ACC112 (cell line): ENCODE measurements at regions not wholly inside any gene's neighbourhood (a gene's known extent, or its start where the extent isn't known, plus 50 kb on each side); places are given as distances from the start of the nearest gene placed in this dataset.

Experiments used
- H2AFZ ChIP-seq: fragments of 200-600 bp; sonication (generic); one replicate; pipeline ENCODE4 v1.6.0; 2017; ENCODE audit warnings: antibody characterized with exemption, low read length; ENCODE audit not compliant: unreplicated experiment
- H3K27ac ChIP-seq: fragments of 200-600 bp; sonication (generic); 2 replicates; pipeline ENCODE4 v1.5.1; 2014; ENCODE audit warnings: low read depth, mild to moderate bottlenecking, antibody characterized with exemption, low read length, moderate library complexity
- H3K27me3 ChIP-seq: fragments of 200-600 bp; sonication (generic); 2 replicates; pipeline ENCODE4 v1.6.1; 2014; ENCODE audit warnings: mild to moderate bottlenecking, antibody characterized with exemption, low read length, moderate library complexity, mixed read lengths; ENCODE audit not compliant: insufficient read depth
- H3K36me3 ChIP-seq: fragments of 200-600 bp; sonication (generic); 2 replicates; pipeline ENCODE4 v1.6.1; 2016; ENCODE audit warnings: mild to moderate bottlenecking, antibody characterized with exemption, low read length, moderate library complexity, mixed read lengths; ENCODE audit not compliant: insufficient read depth
- H3K4me1 ChIP-seq: fragments of 200-600 bp; sonication (generic); one replicate; pipeline ENCODE4 v1.6.1; 2016; ENCODE audit warnings: low read length, mixed read lengths; ENCODE audit not compliant: insufficient read depth, unreplicated experiment, control insufficient read depth
- H3K4me3 ChIP-seq: fragments of 200-600 bp; sonication (generic); 2 replicates; pipeline ENCODE4 v1.5.1; 2014; ENCODE audit warnings: mild to moderate bottlenecking, low read depth, low read length
- H3K79me2 ChIP-seq: fragments of 200-600 bp; sonication (generic); one replicate; pipeline ENCODE4 v1.6.0; 2016; ENCODE audit warnings: low read length; ENCODE audit not compliant: control insufficient read depth, unreplicated experiment, insufficient read depth

GRCh38 chr2:187001248-187001647 is 152.3 kb upstream of the ZSWIM2 start:
- H3K36me3 ChIP-seq, result no peaks in the 10 kb centered on the region
- H2AFZ ChIP-seq, result no peak overlapping the region
- no peak overlapping the region for H3K27ac ChIP-seq
- no peak overlapping the region for H3K4me3 ChIP-seq
- no peaks in the 10 kb centered on the region for H3K27me3 ChIP-seq
- no peaks in the 10 kb centered on the region for H3K79me2 ChIP-seq
- no peaks in the 10 kb centered on the region for H3K4me1 ChIP-seq

DNA sequence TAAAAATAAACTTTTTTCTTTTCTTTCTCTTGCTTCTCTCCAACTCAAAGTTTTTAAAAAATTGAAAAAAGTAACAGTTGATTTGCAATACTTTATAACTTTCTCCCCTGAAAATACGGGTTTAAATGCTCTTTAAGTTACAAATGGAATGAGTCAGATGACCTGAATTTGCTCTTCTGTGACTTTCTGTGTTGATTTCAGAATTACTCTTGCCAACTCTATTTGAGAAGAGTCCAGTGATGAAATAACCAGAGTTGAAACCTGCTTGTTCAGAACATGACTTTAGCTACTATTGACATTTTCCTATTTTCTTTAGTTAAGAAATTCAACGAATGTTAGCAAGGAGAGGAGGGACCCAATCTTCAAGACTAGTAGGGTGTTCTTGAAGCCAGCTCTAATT is 146.1 kb upstream of the ZSWIM2 start:
- Histone ChIP-seq H3K27ac (no peak overlapping the region), H3K79me2 (no peaks in the 10 kb centered on the region), H3K36me3 (no peaks in the 10 kb centered on the region), H3K27me3 (no peaks in the 10 kb centered on the region), H3K4me1 (peaks cover 15% of the 10 kb centered on the region), H2AFZ (no peak overlapping the region), H3K4me3 (no peak overlapping the region)

GRCh38 chr2:186992597-186992996 is 143.6 kb upstream of the ZSWIM2 start:
- Histone ChIP-seq H3K27ac (no peak overlapping the region), H2AFZ (peak overlapping the region; percentile 41), H3K79me2 (no peaks in the 10 kb centered on the region), H3K36me3 (no peaks in the 10 kb centered on the region), H3K27me3 (no peaks in the 10 kb centered on the region), H3K4me1 (peaks cover 15% of the 10 kb centered on the region), H3K4me3 (no peak overlapping the region)

- Histone ChIP-seq H3K4me1 (peaks cover 15% of the 10 kb centered on the region), H3K4me3 (no peak overlapping the region), H2AFZ (no peak overlapping the region), H3K27me3 (no peaks in the 10 kb centered on the region), H3K36me3 (no peaks in the 10 kb centered on the region), H3K79me2 (no peaks in the 10 kb centered on the region), H3K27ac (no peak overlapping the region)
These were observed 142.9 kb upstream of the ZSWIM2 start for GRCh38 chr2:186991766-186992417.

DNA sequence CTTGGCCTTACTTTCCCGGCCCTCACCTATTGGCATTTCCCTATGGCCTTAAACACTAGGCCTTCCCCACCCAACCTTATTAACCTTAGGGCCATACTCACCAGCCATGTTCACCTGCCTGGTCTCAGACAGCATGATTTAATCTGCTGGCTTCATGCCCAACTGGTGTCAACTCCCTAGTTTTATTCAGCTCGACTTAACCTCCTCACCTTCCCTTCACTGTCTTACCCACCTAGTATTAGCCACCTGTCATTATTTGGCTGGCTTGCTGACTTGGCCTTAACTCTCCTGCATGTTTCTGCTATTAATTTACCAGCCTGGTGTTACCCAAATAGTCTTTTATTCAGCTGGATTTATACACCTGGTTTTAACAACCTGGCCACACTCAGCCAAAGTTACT is 136.0 kb upstream of the ZSWIM2 start:
- Histone ChIP-seq H3K4me3 (no peak overlapping the region), H3K27ac (no peak overlapping the region), H3K27me3 (no peaks in the 10 kb centered on the region), H3K4me1 (no peaks in the 10 kb centered on the region), H3K79me2 (no peaks in the 10 kb centered on the region), H2AFZ (no peak overlapping the region), H3K36me3 (no peaks in the 10 kb centered on the region)

DNA sequence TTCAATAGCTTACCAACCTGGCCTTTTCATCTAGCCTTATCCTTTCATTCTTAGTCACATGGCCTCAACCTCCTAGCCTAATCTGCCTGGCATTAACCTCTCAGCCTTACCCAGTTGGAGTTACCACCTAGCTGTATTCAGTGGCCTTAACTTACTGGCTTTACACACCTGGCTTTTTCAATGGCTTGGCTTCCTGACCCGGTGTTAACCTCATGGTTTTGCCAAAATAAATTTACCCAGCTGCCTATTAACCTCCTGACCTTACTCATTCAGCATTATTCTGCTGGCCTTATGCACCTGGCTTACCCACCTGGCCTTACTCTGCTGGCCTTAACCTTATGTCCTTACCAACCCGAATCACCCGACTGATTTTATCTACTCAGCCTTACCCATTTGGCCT is 135.5 kb upstream of the ZSWIM2 start:
- no peaks in the 10 kb centered on the region for H3K36me3 ChIP-seq

DNA sequence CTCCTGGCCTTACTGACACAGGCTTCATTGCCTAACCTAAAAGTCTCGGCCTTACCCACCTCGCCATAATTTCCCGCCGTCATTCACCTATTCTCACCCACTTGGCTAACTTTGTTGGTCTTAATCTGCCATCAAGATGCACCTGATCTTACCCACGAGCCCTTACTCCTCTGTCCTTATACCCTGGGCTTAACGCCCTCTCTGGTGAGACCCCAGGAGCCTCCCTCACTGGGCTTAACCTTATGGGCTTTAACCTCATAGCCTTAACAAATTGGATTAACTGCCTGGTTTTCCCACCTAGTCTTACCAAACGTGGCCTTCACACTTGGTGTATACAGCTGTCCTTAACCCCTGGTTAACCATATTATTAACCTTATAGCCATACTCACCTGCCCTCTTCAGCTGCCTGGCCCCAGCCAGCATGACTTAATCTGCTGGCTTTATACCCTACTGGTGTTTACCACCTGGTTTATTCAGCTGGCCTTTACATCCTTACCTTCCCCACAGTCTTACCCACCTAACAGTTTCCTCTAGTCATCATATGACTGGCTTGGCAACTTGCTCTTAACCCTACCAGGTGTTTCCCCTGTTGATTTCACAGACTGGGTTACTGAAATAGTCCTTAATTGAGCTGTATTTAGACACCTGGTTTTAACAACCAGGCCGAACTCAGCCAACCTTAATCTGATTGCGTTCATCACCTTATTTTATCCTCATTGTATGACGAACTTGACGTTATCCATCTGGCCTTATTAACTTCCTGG is 132.0 kb upstream of the ZSWIM2 start:
- Histone ChIP-seq H3K27ac (no peak overlapping the region), H2AFZ (no peak overlapping the region), H3K36me3 (no peaks in the 10 kb centered on the region)

More for the DNA sequence above, 135.5 kb upstream of the ZSWIM2 start:
- Histone ChIP-seq H3K79me2 (no peaks in the 10 kb centered on the region), H3K27ac (no peak overlapping the region), H2AFZ (no peak overlapping the region), H3K4me1 (no peaks in the 10 kb centered on the region), H3K27me3 (no peaks in the 10 kb centered on the region), H3K4me3 (no peak overlapping the region)

GRCh38 chr2:186980117-186980442 is 131.1 kb upstream of the ZSWIM2 start:
- H3K4me3 ChIP-seq, result no peak overlapping the region
- H3K36me3 ChIP-seq, result no peaks in the 10 kb centered on the region
- no peak overlapping the region for H3K27ac ChIP-seq
- no peak overlapping the region for H2AFZ ChIP-seq
- no peaks in the 10 kb centered on the region for H3K27me3 ChIP-seq
- H3K4me1 ChIP-seq, result no peaks in the 10 kb centered on the region
- H3K79me2 ChIP-seq, result no peaks in the 10 kb centered on the region

More for the DNA sequence above, 132.0 kb upstream of the ZSWIM2 start:
- Histone ChIP-seq H3K79me2 (no peaks in the 10 kb centered on the region), H3K4me1 (no peaks in the 10 kb centered on the region), H3K27me3 (no peaks in the 10 kb centered on the region), H3K4me3 (no peak overlapping the region)

DNA sequence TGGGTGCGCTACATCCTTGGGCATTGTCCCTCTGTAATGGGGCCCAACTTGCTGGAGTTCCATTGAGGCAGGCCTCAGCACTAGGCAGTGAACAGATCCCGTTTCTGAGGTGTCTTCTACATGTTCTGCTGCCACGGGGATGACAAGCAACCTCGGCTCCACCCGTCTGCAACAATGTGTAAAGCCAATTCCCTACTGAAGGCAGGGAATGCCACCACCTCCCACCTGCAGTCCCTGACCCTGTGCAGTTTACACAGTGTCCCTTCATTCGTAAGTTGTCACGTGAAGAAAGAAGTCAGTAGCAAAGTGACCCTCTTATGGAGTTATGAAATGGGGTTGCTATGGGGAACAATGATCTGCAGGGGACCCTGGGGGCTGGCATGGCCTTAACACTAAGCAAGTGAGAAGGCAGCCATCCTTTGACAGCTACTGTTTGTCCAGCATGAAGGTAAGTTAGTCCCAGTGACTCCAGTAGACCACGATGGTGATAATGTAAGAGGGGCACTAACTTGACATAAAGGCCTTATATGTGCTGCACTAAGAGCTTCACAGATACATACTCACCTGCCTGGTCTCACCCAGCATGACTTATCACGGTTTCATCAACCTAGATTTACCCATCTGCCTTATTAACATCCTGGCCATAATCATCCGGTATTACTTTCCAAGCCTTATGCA is 130.6 kb upstream of the ZSWIM2 start:
- Histone ChIP-seq H3K79me2 (no peaks in the 10 kb centered on the region), H3K36me3 (no peaks in the 10 kb centered on the region), H3K27me3 (no peaks in the 10 kb centered on the region), H3K27ac (no peak overlapping the region), H2AFZ (no peak overlapping the region), H3K4me3 (no peak overlapping the region), H3K4me1 (no peaks in the 10 kb centered on the region)

DNA sequence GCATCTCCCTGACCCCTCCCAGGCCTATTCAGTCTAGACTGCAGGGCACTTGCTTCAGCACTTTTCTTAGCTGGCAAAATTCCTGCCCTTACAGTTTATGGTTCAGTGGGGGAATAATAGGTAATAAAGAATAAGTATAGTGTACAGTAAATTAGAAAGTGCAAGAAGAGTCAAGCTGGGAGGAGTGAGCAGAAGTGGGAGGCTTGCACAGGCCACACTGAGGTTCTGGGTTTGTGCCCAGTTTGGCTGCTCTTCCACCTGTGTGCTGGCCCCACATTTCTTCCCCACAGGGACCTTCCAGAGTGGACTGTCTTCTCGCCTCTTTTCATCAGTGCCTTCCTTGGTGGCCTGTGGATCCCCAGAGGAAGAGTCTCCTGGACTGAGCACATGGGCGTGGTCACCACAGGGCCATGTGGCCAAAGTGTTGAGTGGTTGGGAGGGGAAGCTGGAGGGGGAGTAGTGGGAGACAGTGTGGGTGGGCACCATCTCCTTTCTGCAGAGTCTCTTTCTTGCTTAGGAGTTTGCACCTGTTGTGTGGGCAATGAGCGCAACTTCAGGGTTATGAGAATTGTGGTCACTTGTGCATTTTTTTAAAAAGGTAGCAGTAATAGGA is 128.6 kb upstream of the ZSWIM2 start:
- Histone ChIP-seq H3K27me3 (no peaks in the 10 kb centered on the region), H3K4me1 (no peaks in the 10 kb centered on the region), H3K79me2 (no peaks in the 10 kb centered on the region), H2AFZ (no peak overlapping the region), H3K4me3 (no peak overlapping the region), H3K36me3 (no peaks in the 10 kb centered on the region), H3K27ac (no peak overlapping the region)
